ENCODE measurements at regions not wholly inside any gene's neighbourhood (a gene's known extent, or its start where the extent isn't known, plus 50 kb on each side); places are given as distances from the start of the nearest gene placed in this dataset.

- no peak for TF ChIP-seq CHD7 (IDR thresholded peaks at IDR 0.05; ENCODE audit: insufficient replicate concordance, low read length)
- TF ChIP-seq GABPA (IDR thresholded peaks at IDR 0.05; ENCODE audit: borderline replicate concordance, insufficient read depth, low read length): no peak
- TF ChIP-seq JUND (IDR thresholded peaks at IDR 0.05; ENCODE audit: low read length): no peak
- no peak for TF ChIP-seq HDAC6 (IDR thresholded peaks at IDR 0.05; ENCODE audit: low read depth, low read length)
- no peak for TF ChIP-seq RAD21 (IDR thresholded peaks at IDR 0.05 in 1 of 2, conservative IDR thresholded peaks at IDR 0.05 in 1 of 2; ENCODE audit: low read depth in 2 of 2, low read length in 2 of 2)
- no peak for TF ChIP-seq NRF1 (IDR thresholded peaks at IDR 0.05; ENCODE audit: low read depth, low read length)
- no peak for TF ChIP-seq EZH2 (IDR thresholded peaks at IDR 0.05; ENCODE audit: low read depth, low read length, severe bottlenecking)
- TF ChIP-seq SUZ12 (IDR thresholded peaks at IDR 0.05; ENCODE audit: low read length): no peak
- TF ChIP-seq TBP (IDR thresholded peaks at IDR 0.05; ENCODE audit: low read depth, low read length): no peak
- TF ChIP-seq ASH2L (IDR thresholded peaks at IDR 0.05; ENCODE audit: low read length): no peak
- no peak for TF ChIP-seq TEAD4 (IDR thresholded peaks at IDR 0.05; ENCODE audit: low read depth, low read length)
- TF ChIP-seq CHD2 (IDR thresholded peaks at IDR 0.05; ENCODE audit: low read length): no peak
Measured at GRCh38 chr3:177388209-177388608, 190.9 kb upstream of the TBL1XR1 start (continued).
